Activated naive CD4-positive, alpha-beta T cell treated with anti-CD3 and anti-CD28 coated beads, Interleukin-2, amount 50 U/mL, for 72 hours (primary cell): ENCODE measurements at regions not wholly inside any gene's neighbourhood (a gene's known extent, or its start where the extent isn't known, plus 50 kb on each side); places are given as distances from the start of the nearest gene placed in this dataset.
"Not testable (repeated sequence)": the region's sequence is repeated elsewhere in the genome, so short reads cannot be mapped to it uniquely, and the experiment has no call there.

Experiments used
- ATAC-seq, 2 donors: fragments of 150-1000 bp; cut with Tn5 transposase; 2 replicates each; pipeline ENCODE4 v1.10.0; 2021; ENCODE audit warnings: mild to moderate bottlenecking in 2 of 2, moderate library complexity in 2 of 2
- DNase-seq, 2 donors: peaks; one replicate each; pipeline ENCODE4 v3.0.0; 2021 to 2022; ENCODE audit warnings: low spot score in 2 of 2
- H3K27ac Mint-ChIP-seq, 2 donors: one replicate each; pipeline ENCODE4 v1.8.0; 2022; ENCODE audit warnings: mild to moderate bottlenecking in 2 of 2, mixed read lengths in 2 of 2
- H3K36me3 Mint-ChIP-seq, 2 donors: one replicate each; pipeline ENCODE4 v1.8.0; 2022; ENCODE audit warnings: mixed read lengths in 2 of 2
- H3K9me3 Mint-ChIP-seq, 2 donors: one replicate each; pipeline ENCODE4 v1.8.0; 2022; ENCODE audit warnings: mixed read lengths in 2 of 2

- no peak for DNase-seq
- peaks cover 26 to 27% of the 10 kb centered on the region in 2 donors for H3K9me3 Mint-ChIP-seq
- no peak for ATAC-seq
- no peaks in the 10 kb centered on the region for H3K36me3 Mint-ChIP-seq
- H3K27ac Mint-ChIP-seq = no peak overlapping the region
Measured at GRCh38 chr20:22100686-22101085, 395.2 kb downstream of the PAX1 start.

DNA sequence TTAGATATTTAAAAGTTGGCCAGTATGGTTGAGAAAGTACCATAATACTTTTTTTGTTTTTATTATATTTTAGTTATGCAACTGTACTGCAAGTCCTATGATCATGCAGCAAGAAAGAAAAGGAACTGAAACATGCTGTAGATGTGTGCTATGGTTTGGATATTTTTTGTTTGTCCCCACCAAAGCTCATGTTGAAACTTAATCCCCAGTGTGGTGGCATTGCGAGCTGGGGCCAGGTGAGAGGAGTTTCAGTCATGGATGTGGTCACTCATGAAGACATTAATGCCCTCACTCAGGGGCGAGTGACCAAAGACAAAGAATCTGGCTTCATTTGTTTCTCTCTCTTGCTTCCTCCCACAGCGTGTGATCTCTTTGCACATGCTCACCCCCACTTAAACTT lies 393.9 kb downstream of the PAX1 start:
- Mint-ChIP-seq H3K36me3 (peaks cover 0 to 4% of the 10 kb centered on the region in 2 donors), H3K9me3 (peaks cover 30 to 31% of the 10 kb centered on the region in 2 donors), H3K27ac (no peak overlapping the region)
- no peak for DNase-seq
- ATAC-seq = no peak

DNA sequence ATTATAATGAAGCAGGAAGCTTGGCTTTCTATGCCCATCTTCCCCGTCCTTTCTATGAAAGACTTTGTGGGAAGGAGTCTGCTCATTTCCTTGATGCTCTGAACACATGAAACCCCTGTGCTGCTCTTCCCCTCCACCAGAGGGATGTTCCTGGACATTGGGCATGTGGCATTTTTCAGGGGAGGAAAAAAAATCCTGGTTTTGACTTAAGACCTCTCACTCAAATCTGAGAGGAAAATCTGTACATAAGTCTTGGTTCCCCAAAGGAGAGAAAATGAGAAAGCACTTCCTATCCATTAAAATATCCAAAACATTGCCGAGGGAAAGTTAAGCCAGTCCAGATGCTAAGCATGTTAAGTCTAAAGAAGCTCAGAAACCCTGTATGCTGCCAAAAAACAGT lies 393.0 kb downstream of the PAX1 start:
- Mint-ChIP-seq H3K36me3 (peaks cover under 1 to 7% of the 10 kb centered on the region in 2 donors), H3K27ac (no peak overlapping the region), H3K9me3 (peaks cover 29 to 33% of the 10 kb centered on the region in 2 donors)
- no peak for ATAC-seq
- no peak for DNase-seq

DNA sequence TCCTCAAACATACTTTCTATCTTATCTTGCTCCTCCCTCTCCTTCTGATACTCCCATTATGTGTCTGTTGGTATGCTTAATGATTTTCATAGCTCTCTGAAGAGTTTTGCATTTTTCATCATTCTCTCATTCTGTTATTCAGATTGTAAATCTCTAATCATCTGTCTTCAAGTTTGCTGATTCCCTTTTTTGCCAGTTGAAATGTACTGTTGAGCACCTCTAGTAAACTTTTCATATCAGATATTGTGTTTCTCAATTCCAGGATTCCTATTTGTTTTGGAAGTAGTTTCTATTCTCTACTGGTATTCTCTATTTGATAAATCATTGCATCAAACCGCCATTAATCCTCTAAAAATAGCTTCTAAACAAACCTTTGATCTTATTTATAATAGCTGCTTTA lies 387.7 kb downstream of the PAX1 start:
- DNase-seq (no peak), ATAC-seq (no peak)
- Mint-ChIP-seq H3K36me3 (peaks cover 11 to 16% of the 10 kb centered on the region in 2 donors), H3K27ac (no peak overlapping the region), H3K9me3 (peaks cover 34 to 37% of the 10 kb centered on the region in 2 donors)

- peaks cover 9 to 11% of the 10 kb centered on the region in 2 donors for H3K36me3 Mint-ChIP-seq
- ATAC-seq (no peak), DNase-seq (no peak)
- H3K27ac Mint-ChIP-seq = no peak overlapping the region
- peaks cover 27 to 36% of the 10 kb centered on the region in 2 donors for H3K9me3 Mint-ChIP-seq
Measured at GRCh38 chr20:22088882-22089281, 383.4 kb downstream of the PAX1 start.

GRCh38 chr20:22080985-22081384 lies 375.5 kb downstream of the PAX1 start:
- Mint-ChIP-seq H3K27ac (no peak overlapping the region), H3K36me3 (peaks cover 0 to 7% of the 10 kb centered on the region in 2 donors), H3K9me3 (peaks cover 11 to 13% of the 10 kb centered on the region in 2 donors)
- no peak for DNase-seq
- no peak for ATAC-seq

- no peak for DNase-seq
- peaks cover 0 to 2% of the 10 kb centered on the region in 2 donors for H3K36me3 Mint-ChIP-seq
- no peak for ATAC-seq
- H3K27ac Mint-ChIP-seq = no peak overlapping the region
- peaks cover 1 to 4% of the 10 kb centered on the region in 2 donors for H3K9me3 Mint-ChIP-seq
Measured at GRCh38 chr20:22074635-22075034, 369.2 kb downstream of the PAX1 start.

DNA sequence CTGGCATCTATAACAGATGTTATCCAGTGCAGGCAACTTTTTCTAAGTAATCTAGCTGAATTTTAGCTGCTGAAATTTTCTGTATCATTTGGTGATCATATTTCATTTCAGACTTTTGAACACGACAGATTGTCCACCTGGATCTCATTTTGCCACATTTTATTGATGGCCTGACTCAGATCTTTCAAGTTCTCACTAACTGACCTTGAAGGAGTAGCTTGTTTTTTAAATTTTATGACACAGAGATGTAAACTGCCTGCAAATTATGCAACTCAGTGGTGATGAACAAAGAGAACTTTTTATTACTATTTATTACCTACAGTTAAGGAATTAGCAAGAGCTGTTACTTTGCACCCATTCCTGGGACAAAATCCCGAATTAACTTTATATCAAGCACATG lies 366.4 kb downstream of the PAX1 start:
- DNase-seq (no peak), ATAC-seq (no peak)
- no peak overlapping the region for H3K27ac Mint-ChIP-seq
- H3K36me3 Mint-ChIP-seq = no peaks in the 10 kb centered on the region
- H3K9me3 Mint-ChIP-seq = peaks cover 13 to 14% of the 10 kb centered on the region in 2 donors

GRCh38 chr20:22070610-22071058 lies 365.2 kb downstream of the PAX1 start:
- no peak overlapping the region for H3K27ac Mint-ChIP-seq
- H3K9me3 Mint-ChIP-seq = peaks cover 14 to 15% of the 10 kb centered on the region in 2 donors
- DNase-seq (no peak), ATAC-seq (no peak)
- H3K36me3 Mint-ChIP-seq = no peaks in the 10 kb centered on the region

GRCh38 chr20:22063753-22064152 lies 358.3 kb downstream of the PAX1 start:
- no peak for DNase-seq
- H3K36me3 Mint-ChIP-seq = peaks cover 0 to 8% of the 10 kb centered on the region in 2 donors
- ATAC-seq = no peak
- H3K9me3 Mint-ChIP-seq = peaks cover 21 to 41% of the 10 kb centered on the region in 2 donors
- no peak overlapping the region for H3K27ac Mint-ChIP-seq

DNA sequence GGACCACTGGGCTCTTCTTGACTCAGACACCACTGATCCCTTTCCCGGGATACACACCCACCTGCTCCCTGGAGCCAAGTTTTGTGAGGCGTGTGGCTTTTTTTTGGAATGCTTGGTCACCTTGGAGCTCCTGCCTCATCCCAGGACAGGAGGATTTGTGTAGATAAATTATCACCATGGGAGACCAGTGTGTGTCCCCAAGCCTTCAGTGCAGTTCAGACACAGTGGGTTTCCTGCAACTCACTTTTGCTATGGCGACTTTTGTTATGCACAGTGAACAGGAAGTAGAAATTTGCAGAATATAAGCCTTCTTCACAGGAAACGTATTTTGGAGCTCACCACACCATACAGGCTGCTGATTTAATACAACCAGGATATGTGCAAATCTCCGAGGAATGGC lies 357.4 kb downstream of the PAX1 start:
- Mint-ChIP-seq H3K36me3 (peaks cover 0 to 8% of the 10 kb centered on the region in 2 donors), H3K27ac (no peak overlapping the region), H3K9me3 (peaks cover 16 to 44% of the 10 kb centered on the region in 2 donors)
- no peak for DNase-seq
- no peak for ATAC-seq

DNA sequence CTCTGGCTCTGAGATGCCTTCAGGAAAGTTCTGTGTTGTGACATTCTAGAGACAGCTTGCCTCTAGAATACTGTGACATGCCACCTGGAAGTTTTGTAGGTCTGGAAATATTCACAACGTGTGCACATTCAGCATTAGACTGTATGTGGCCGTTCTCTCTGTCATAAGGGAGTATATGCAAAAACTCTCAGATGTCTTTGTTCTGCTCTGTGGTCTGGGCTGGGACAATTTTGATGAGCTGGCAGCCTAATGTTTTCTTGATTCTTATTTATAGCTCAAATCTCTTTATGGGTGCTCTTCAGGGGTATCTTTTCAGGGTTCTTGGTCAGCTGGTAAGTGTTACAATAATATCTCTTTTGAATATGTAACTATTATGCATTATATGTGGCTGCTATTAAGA lies 355.1 kb downstream of the PAX1 start:
- Mint-ChIP-seq H3K9me3 (peaks cover 15 to 35% of the 10 kb centered on the region in 2 donors), H3K36me3 (peaks cover 0 to 8% of the 10 kb centered on the region in 2 donors), H3K27ac (no peak overlapping the region)
- ATAC-seq (no peak), DNase-seq (no peak)

GRCh38 chr20:22058746-22059145 lies 353.3 kb downstream of the PAX1 start:
- Mint-ChIP-seq H3K27ac (no peak overlapping the region), H3K9me3 (peaks cover 17 to 21% of the 10 kb centered on the region in 2 donors), H3K36me3 (peaks cover 0 to 8% of the 10 kb centered on the region in 2 donors)
- no peak for ATAC-seq
- DNase-seq = no peak

GRCh38 chr20:22055981-22056380 lies 350.5 kb downstream of the PAX1 start:
- DNase-seq (no peak), ATAC-seq (no peak)
- H3K9me3 Mint-ChIP-seq = peaks cover 19 to 21% of the 10 kb centered on the region in 2 donors
- peaks cover 0 to 5% of the 10 kb centered on the region in 2 donors for H3K36me3 Mint-ChIP-seq
- H3K27ac Mint-ChIP-seq = no peak overlapping the region

DNA sequence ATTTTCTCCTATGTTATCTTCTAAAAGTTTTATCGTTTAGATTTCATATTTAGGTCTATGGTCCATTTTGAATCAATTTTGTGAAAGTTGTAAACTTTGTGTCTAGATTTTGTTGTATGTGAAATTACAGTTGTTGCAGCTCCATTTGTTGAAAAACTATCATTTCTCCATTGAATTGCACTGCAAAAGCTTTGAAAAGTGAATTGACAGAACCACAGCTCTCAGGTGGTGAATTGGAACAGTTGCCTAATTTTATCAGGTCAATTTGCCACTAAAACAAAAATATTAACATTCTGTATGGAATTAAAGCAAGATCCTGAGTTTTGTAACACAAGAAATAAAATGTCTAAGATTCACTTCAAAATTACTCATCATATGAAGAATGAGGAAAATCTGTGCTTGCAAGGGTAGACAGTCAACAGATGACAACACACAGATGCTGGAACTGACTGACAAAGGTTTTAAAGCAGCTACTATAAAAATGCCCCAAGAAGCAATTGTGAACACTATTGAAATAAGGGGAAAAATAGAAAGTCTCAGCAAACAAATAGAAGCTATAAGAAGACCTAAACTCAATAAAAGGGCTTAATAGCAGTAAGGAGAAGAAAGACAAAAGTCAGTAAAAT lies 346.7 kb downstream of the PAX1 start:
- H3K9me3 Mint-ChIP-seq = peaks cover 16 to 28% of the 10 kb centered on the region in 2 donors
- no peak for ATAC-seq
- H3K27ac Mint-ChIP-seq = no peak overlapping the region
- DNase-seq = no peak
- peaks cover 0 to 10% of the 10 kb centered on the region in 2 donors for H3K36me3 Mint-ChIP-seq

- DNase-seq, H3K36me3 Mint-ChIP-seq, ATAC-seq, H3K27ac Mint-ChIP-seq: not testable (repeated sequence)
- peaks cover 10 to 33% of the 10 kb centered on the region in 2 donors for H3K9me3 Mint-ChIP-seq
Measured at GRCh38 chr20:22045956-22046507, 340.6 kb downstream of the PAX1 start.

- Mint-ChIP-seq H3K36me3 (peaks cover 6 to 11% of the 10 kb centered on the region in 2 donors), H3K27ac (no peak overlapping the region), H3K9me3 (peaks cover 20 to 35% of the 10 kb centered on the region in 2 donors)
- ATAC-seq (no peak), DNase-seq (no peak)
Measured at GRCh38 chr20:22027423-22027822, 322.0 kb downstream of the PAX1 start.

DNA sequence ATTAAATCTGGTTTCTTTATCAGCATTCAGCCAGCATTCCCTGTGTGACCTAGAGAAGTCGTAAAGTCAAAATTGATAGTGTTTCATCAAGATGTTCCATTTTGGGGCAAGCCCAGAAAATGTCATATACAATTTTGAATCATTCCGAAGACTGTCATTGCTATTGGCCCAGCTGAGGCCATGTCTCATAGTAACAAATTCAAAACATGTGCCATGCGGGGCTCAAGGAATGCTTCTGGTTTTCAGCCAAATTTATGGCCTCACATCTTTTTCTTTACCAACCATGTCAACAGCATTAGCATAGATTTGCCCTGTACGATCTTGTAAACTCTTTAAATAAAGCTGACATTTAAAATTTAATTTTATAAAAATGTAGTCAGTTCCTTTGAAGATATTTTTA lies 314.7 kb downstream of the PAX1 start:
- peaks cover 20 to 25% of the 10 kb centered on the region in 2 donors for H3K9me3 Mint-ChIP-seq
- H3K36me3 Mint-ChIP-seq = peaks cover 6 to 10% of the 10 kb centered on the region in 2 donors
- DNase-seq (no peak), ATAC-seq (no peak)
- no peak overlapping the region for H3K27ac Mint-ChIP-seq
